K562 (cell line): ENCODE measurements at regions not wholly inside any gene's neighbourhood (a gene's known extent, or its start where the extent isn't known, plus 50 kb on each side); places are given as distances from the start of the nearest gene placed in this dataset.

Source experiments
- ATAC-seq: fragments of 200-7000 bp; cut with Tn5 transposase; 3 replicates; pipeline ENCODE4 v1.9.1; 2020; ENCODE audit warnings: moderate library complexity
- BruUV-seq: library from RNA; stranded (reverse); fragments of 400-500 nt; replicated peaks from 2 replicates; lab custom pipeline; 2021; lab: Mats Ljungman, UMichigan
- CTCF ChIA-PET: fragments of 300-600 bp; formaldehyde crosslinking; extraction: SDS; loops from one replicate; lab custom pipeline; 2021; ENCODE audit warnings: low intra/inter-chr PET ratio; lab: Yijun Ruan, JAX
- POLR2A ChIA-PET: fragments of 300-600, 350-650 bp; sonication (Branson Sonifier 250); formaldehyde crosslinking; extraction: SDS; loops from one replicate; lab custom pipeline; 2021; ENCODE audit warnings: antibody characterized with exemption, inconsistent platforms; lab: Yijun Ruan, JAX
- DNase-seq, 4 experiments: peaks; one replicate each; pipeline versions ENCODE4 v3.0.0 to v3.0.0-alpha.2; 2011 to 2018; ENCODE audit warnings: low spot score in 3 of 4, mixed read lengths in 3 of 4; ENCODE audit errors: extremely low read depth in 1 of 4
- FAIRE-seq: peaks from 2 replicates; lab custom pipeline; 2011; peaks lifted over from hg19 to GRCh38; lab: Jason Lieb, UNC
- H2AFZ ChIP-seq: 2 replicates; pipeline ENCODE4 v1.6.0; 2011; ENCODE audit warnings: low read depth, low read length, control low read depth, inconsistent platforms
- H3K27ac ChIP-seq: fragments of 200-600 bp; 3 replicates; pipeline ENCODE4 v1.8.0; 2011; ENCODE audit warnings: low read depth, mild to moderate bottlenecking, control low read depth, inconsistent platforms, low read length, moderate library complexity, mixed read lengths; ENCODE audit errors: extremely low read depth
- H3K27me3 ChIP-seq, 2 experiments: fragments of 300-600 bp in 1 of 2; 2 replicates in 1 of 2; 3 replicates in 1 of 2; pipeline versions ENCODE4 v1.6.0 to v1.8.0; 2011; ENCODE audit warnings: inconsistent platforms in 2 of 2, low read length in 2 of 2, mild to moderate bottlenecking in 1 of 2, mixed read lengths in 1 of 2, moderate library complexity in 1 of 2; ENCODE audit not compliant: control insufficient read depth in 2 of 2, insufficient read depth in 2 of 2
- H3K36me3 ChIP-seq: fragments of 300-600 bp; 3 replicates; pipeline ENCODE4 v1.8.0; 2011; ENCODE audit warnings: mild to moderate bottlenecking, low read length, inconsistent platforms; ENCODE audit not compliant: control insufficient read depth, insufficient read depth
- H3K4me1 ChIP-seq, 2 experiments: fragments of 200-600 bp in 1 of 2; replicated peaks in 1 of 2; 2 replicates in 1 of 2; 3 replicates in 1 of 2; pipeline versions ENCODE4 v1.5.1 to v1.8.0; 2011; ENCODE audit warnings: inconsistent platforms in 2 of 2, low read length in 2 of 2, mild to moderate bottlenecking in 1 of 2, mixed read lengths in 1 of 2, moderate library complexity in 1 of 2; ENCODE audit not compliant: control insufficient read depth in 2 of 2, insufficient read depth in 2 of 2
- H3K4me2 ChIP-seq: 2 replicates; pipeline ENCODE4 v1.6.1; 2011; ENCODE audit warnings: low read length, control low read depth, inconsistent platforms, mixed read lengths; ENCODE audit not compliant: insufficient read depth
- H3K4me3 ChIP-seq: fragments of 200-600 bp; sonication (generic), shearing (Covaris generic); 2 replicates; pipeline ENCODE4 v1.5.1; 2016; ENCODE audit warnings: control low read depth, inconsistent platforms
- H3K79me2 ChIP-seq: fragments of 200-600 bp; 3 replicates; pipeline ENCODE4 v1.8.0; 2011; ENCODE audit warnings: low read length, inconsistent platforms; ENCODE audit not compliant: control insufficient read depth, insufficient read depth
- H3K9ac ChIP-seq, 2 experiments: 2 replicates each; pipeline versions ENCODE4 v1.6.0 to v1.6.1; 2011; ENCODE audit warnings: low read depth in 2 of 2, low read length in 2 of 2, control low read depth in 1 of 2, inconsistent platforms in 1 of 2, mild to moderate bottlenecking in 1 of 2, mixed read lengths in 1 of 2; ENCODE audit not compliant: insufficient read depth in 1 of 2
- H3K9me1 ChIP-seq: one replicate; pipeline ENCODE4 v1.6.0; 2011; ENCODE audit warnings: inconsistent platforms, mild to moderate bottlenecking, low read length, moderate library complexity; ENCODE audit not compliant: control insufficient read depth, insufficient read depth
- H3K9me3 ChIP-seq: replicated peaks from 2 replicates; pipeline ENCODE4 v1.5.1; 2011; ENCODE audit warnings: low read depth, low read length, inconsistent platforms; ENCODE audit not compliant: control insufficient read depth, insufficient read depth
- H4K20me1 ChIP-seq: replicated peaks from 2 replicates; pipeline ENCODE4 v1.6.1; 2011; ENCODE audit warnings: low read length, inconsistent platforms, mixed read lengths; ENCODE audit not compliant: control insufficient read depth, insufficient read depth
- CCAR2 ChIP-seq: fragments of 200-400 bp; formaldehyde crosslinking; IDR thresholded peaks from 2 replicates; pipeline ENCODE4 v1.6.1; 2017; ENCODE audit warnings: mild to moderate bottlenecking, low read depth, low read length
- FOXA1 ChIP-seq: fragments of 450-650 bp; IDR thresholded peaks from 2 replicates; pipeline ENCODE4 v1.6.1; 2016; ENCODE audit warnings: mild to moderate bottlenecking, borderline replicate concordance
- GATA2 ChIP-seq: sonication (generic); formaldehyde crosslinking; IDR thresholded peaks from 2 replicates; pipeline ENCODE4 v1.4.0; 2020; ENCODE audit warnings: mild to moderate bottlenecking, missing genetic modification reagents
- HDAC1 ChIP-seq, 2 experiments: fragments of 450-650 bp; IDR thresholded peaks; 2 replicates each; pipeline ENCODE4 v1.6.1; 2016 to 2017; ENCODE audit warnings: inconsistent platforms in 1 of 2, mild to moderate bottlenecking in 1 of 2, moderate library complexity in 1 of 2
- MTA2 ChIP-seq: fragments of 450-650 bp; IDR thresholded peaks from 2 replicates; pipeline ENCODE4 v1.6.1; 2016; ENCODE audit warnings: low read depth
- PRMT5 ChIP-seq: sonication (generic); formaldehyde crosslinking; IDR thresholded peaks from 2 replicates; pipeline ENCODE4 v1.5.0; 2020; ENCODE audit warnings: missing genetic modification reagents
- RBM25 ChIP-seq: fragments of 200-400 bp; formaldehyde crosslinking; IDR thresholded peaks from 2 replicates; pipeline ENCODE4 v1.6.1; 2018; ENCODE audit warnings: low read length, low read depth, moderate library complexity; ENCODE audit not compliant: severe bottlenecking
- TAF9B ChIP-seq: fragments of 450-650 bp; IDR thresholded peaks from 2 replicates; pipeline ENCODE4 v1.6.1; 2018; ENCODE audit warnings: mild to moderate bottlenecking; ENCODE audit not compliant: partially characterized antibody
- U2AF2 ChIP-seq: fragments of 200-400 bp; formaldehyde crosslinking; optimal IDR thresholded peaks from 2 replicates; pipeline ENCODE3; 2017; ENCODE audit warnings: low read depth, mild to moderate bottlenecking, low read length
- ZNF644 ChIP-seq: fragments of 200-800 bp; sonication (Bioruptor generic); IDR thresholded peaks from 2 replicates; pipeline ENCODE4 v1.6.1; 2016; ENCODE audit warnings: low read depth, missing genetic modification characterization, missing compliant biosample characterization
- WGBS: fragments of 100-300 bp; shearing (Covaris generic); methylation state at CpG from one replicate; pipeline ENCODE4 v1.1.6; 2016; ENCODE audit warnings: low coverage, mixed read lengths; ENCODE audit not compliant: insufficient coverage; ENCODE audit errors: missing lambda C conversion rate; 5-methylcytosine and 5-hydroxymethylcytosine counted together
- in situ Hi-C: fragments of 300-500 bp; cut with MboI; formaldehyde crosslinking; loops from 4 replicates; pipeline ENCODE4 v1.15.0; 2018; ENCODE audit warnings: inconsistent platforms, mixed read lengths
- intact Hi-C: fragments of 100-400 bp; cut with micrococcal nuclease; formaldehyde crosslinking; loops from 2 replicates; pipeline ENCODE4 v1.14.2; 2022
- TF ChIP-seq, protein P1 (sequence below): sonication (generic); formaldehyde crosslinking; IDR thresholded peaks from 2 replicates; pipeline ENCODE4 v1.8.0; 2022; ENCODE audit warnings: mild to moderate bottlenecking, missing genetic modification reagents
- TF ChIP-seq, protein P2 (sequence below): sonication (generic); formaldehyde crosslinking; IDR thresholded peaks from 2 replicates; pipeline ENCODE4 v1.8.0; 2023; ENCODE audit warnings: mild to moderate bottlenecking, missing genetic modification reagents
- TF ChIP-seq, protein P3 (sequence below): fragments of 250-450 bp; sonication (Bioruptor Pico); IDR thresholded peaks from 2 replicates; pipeline ENCODE4 v1.5.0; 2021

DNA sequence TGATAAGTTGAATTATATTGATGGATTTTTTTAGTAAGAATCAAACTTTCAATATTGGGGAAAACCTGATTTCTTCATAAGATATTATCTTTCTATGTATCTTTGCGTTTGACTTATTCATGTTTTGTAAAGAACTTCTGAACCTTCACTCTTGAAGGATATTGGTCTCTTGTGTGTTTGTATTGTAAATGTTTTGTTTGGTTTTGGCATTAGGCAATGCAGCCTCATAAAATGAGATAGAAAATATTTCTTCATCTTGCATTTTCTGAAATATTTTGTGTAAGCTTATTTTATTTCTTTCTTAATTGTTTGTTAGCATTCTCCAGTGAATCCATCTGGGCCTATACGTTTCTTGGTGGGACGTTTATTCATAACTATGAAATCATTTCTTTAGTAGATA is 271.9 kb downstream of the RAB38 start:
- Histone ChIP-seq H3K36me3 (no peaks in the 10 kb centered on the region), H3K27me3 (no peaks in the 10 kb centered on the region), H3K4me1 (no peaks in the 10 kb centered on the region), H4K20me1 (no peaks in the 10 kb centered on the region), H3K9me3 (no peaks in the 10 kb centered on the region; the same call in 1 of the 2 replicates), H3K79me2 (no peaks in the 10 kb centered on the region), H3K9ac (no peak overlapping the region), H2AFZ (no peak overlapping the region), H3K27ac (no peak overlapping the region), H3K4me2 (no peak overlapping the region), H3K9me1 (no peaks in the 10 kb centered on the region), H3K4me3 (no peak overlapping the region)
- ChIA-PET POLR2A (no interaction called here), CTCF (no interaction called here)
- 0% methylated on average over 3 of the region's 3 CpGs for WGBS
- TF ChIP-seq RBM25 (no peak), CCAR2 (no peak), PRMT5 (CRISPR knock-in tag) (no peak), U2AF2 (no peak), TAF9B (no peak)
- ATAC-seq (no peak), DNase-seq (no peak), FAIRE-seq (no peak)
- BruUV-seq: no TSS peak
- in situ Hi-C loops (no loop called here), intact Hi-C loops (no loop called here)

DNA sequence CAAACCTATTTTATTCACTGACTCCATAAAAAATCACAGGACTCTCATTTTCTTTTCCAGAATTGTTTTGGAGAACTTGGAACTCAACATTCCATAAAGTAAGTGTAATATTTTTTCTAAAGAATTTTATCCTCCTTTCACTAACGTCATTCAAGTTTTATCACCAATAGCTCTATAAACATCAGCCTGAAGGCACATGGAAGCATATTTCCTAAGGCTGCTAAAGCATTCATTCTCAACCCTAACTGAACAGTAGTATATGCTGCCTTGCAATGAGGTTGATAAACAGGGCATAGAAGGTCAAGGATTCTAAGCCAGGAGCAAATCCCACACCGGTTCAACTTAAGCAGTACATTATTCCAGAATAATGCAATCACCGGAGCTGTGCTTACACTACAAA is 273.9 kb downstream of the RAB38 start:
- Histone ChIP-seq H3K9ac (no peak overlapping the region), H3K9me3 (no peaks in the 10 kb centered on the region; the same call in 1 of the 2 replicates), H3K27me3 (no peaks in the 10 kb centered on the region), H3K4me3 (no peak overlapping the region), H3K9me1 (no peaks in the 10 kb centered on the region), H3K36me3 (no peaks in the 10 kb centered on the region), H2AFZ (no peak overlapping the region)
- CTCF ChIA-PET: no interaction called here
- ATAC-seq (no peak), DNase-seq (no peak)
- 0% methylated on average over 3 of the region's 3 CpGs for WGBS
- POLR2A ChIA-PET: no interaction called here
- intact Hi-C loops: no loop called here
- no TSS peak for BruUV-seq
- TF ChIP-seq GATA2 (CRISPR knock-in tag) (no peak), ZNF644 (tag) (no peak), FOXA1 (no peak), MTA2 (no peak), HDAC1 (IDR thresholded peaks at IDR 0.05) (no peak)
- TF ChIP-seq, protein P1, sequence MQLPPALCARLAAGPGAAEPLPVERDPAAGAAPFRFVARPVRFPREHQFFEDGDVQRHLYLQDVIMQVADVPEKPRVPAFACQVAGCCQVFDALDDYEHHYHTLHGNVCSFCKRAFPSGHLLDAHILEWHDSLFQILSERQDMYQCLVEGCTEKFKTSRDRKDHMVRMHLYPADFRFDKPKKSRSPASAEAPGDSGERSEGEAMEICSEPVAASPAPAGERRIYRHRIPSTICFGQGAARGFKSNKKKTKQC (CRISPR knock-in tag): no peak
- TF ChIP-seq, protein P2, sequence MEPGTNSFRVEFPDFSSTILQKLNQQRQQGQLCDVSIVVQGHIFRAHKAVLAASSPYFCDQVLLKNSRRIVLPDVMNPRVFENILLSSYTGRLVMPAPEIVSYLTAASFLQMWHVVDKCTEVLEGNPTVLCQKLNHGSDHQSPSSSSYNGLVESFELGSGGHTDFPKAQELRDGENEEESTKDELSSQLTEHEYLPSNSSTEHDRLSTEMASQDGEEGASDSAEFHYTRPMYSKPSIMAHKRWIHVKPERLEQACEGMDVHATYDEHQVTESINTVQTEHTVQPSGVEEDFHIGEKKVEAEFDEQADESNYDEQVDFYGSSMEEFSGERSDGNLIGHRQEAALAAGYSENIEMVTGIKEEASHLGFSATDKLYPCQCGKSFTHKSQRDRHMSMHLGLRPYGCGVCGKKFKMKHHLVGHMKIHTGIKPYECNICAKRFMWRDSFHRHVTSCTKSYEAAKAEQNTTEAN (CRISPR knock-in tag): no peak
- TF ChIP-seq, protein P3, sequence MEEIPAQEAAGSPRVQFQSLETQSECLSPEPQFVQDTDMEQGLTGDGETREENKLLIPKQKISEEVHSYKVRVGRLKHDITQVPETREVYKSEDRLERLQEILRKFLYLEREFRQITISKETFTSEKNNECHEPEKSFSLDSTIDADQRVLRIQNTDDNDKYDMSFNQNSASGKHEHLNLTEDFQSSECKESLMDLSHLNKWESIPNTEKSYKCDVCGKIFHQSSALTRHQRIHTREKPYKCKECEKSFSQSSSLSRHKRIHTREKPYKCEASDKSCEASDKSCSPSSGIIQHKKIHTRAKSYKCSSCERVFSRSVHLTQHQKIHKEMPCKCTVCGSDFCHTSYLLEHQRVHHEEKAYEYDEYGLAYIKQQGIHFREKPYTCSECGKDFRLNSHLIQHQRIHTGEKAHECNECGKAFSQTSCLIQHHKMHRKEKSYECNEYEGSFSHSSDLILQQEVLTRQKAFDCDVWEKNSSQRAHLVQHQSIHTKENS (CRISPR knock-in tag): no peak
- TF ChIP-seq, all 486 proteins: peak for 0
- in situ Hi-C loops: no loop called here
- H3K79me2 ChIP-seq: no peaks in the 10 kb centered on the region
- no peak overlapping the region for H3K4me2 ChIP-seq
- no peak for FAIRE-seq
- H3K4me1 ChIP-seq: no peaks in the 10 kb centered on the region
- H3K27ac ChIP-seq: no peak overlapping the region
- no peaks in the 10 kb centered on the region for H4K20me1 ChIP-seq
